ENCODE measurements at regions not wholly inside any gene's neighbourhood (a gene's known extent, or its start where the extent isn't known, plus 50 kb on each side); places are given as distances from the start of the nearest gene placed in this dataset.
A peak's percentile ranks its signal among the peaks of the same experiment; 100 is the strongest.
"Not testable (repeated sequence)": the region's sequence is repeated elsewhere in the genome, so short reads cannot be mapped to it uniquely, and the experiment has no call there.

GRCh38 chr5:56731473-56731872 is 83.9 kb upstream of the MAP3K1 start:
- not testable (repeated sequence) for DNase-seq

DNA sequence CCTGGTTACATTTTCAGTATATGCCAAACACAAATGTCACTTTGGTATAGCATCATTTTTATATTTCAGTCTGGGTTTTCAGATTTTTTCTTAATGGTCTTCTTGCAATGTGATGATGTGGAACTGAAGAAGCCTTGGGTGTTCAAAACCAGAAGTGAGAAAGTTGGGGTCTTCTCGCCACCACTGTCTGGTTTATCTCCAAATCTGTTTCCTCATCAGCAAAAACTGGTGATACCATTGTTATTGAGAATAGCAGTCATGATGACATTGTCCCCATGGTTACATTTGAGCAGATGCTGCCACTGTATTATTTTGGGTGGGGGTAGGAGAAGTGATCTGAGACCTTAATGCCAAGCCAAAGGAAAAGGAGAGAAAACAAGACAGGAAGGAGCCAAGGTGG is 85.9 kb upstream of the MAP3K1 start:
- peak; percentile 15 for DNase-seq

GRCh38 chr5:56725711-56726411 is 89.5 kb upstream of the MAP3K1 start:
- no peak for DNase-seq

DNA sequence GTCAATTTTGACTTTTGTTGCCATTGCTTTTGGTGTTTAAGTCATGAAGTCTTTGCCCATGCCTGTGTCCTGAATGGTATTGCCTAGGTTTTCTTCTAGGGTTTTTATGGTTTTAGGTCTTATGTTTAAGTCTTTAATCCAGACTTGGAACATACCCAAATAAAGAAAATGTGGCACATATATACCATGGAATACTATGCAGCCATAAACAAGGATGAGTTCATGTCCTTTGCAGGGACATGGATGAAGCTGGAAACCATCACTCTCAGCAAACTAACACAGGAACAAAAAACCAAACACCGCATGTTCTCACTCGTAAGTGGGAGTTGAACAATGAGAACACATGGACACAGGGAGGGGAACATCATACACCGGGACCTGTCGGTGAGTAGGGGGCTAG is 90.5 kb upstream of the MAP3K1 start:
- not testable (repeated sequence) for DNase-seq

- no peak for DNase-seq
These were observed 93.0 kb upstream of the MAP3K1 start for GRCh38 chr5:56722317-56722716.

GRCh38 chr5:56717253-56717987 is 97.9 kb upstream of the MAP3K1 start:
- no peak for DNase-seq

DNA sequence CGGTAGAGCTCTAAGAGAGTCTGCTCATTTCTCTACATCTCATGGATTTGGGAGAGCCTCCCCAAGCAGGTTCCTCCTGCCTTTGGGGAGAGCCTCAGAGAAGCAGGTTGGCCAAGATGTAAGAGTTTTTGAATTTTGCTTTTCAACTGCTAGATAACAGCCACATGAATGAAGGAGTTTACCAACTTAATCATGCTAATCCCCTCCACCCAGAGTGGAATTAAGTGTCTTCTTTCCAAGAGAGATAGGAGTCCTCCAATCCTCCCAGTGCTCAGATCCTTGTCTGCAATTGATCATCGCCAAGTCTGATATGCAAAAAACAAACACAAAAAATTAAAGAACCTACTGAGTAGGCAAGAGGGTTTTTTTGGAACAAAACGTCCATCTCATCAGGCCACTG is 99.4 kb upstream of the MAP3K1 start:
- no peak for DNase-seq

- no peak for DNase-seq
These were observed 102.3 kb upstream of the MAP3K1 start for GRCh38 chr5:56712895-56713591.

- peak; percentile 34 for DNase-seq
These were observed 104.3 kb upstream of the MAP3K1 start for GRCh38 chr5:56710826-56711590.

GRCh38 chr5:56706504-56706903 is 108.8 kb upstream of the MAP3K1 start:
- no peak for DNase-seq

GRCh38 chr5:56705217-56705616 is 110.1 kb upstream of the MAP3K1 start:
- no peak for DNase-seq

DNA sequence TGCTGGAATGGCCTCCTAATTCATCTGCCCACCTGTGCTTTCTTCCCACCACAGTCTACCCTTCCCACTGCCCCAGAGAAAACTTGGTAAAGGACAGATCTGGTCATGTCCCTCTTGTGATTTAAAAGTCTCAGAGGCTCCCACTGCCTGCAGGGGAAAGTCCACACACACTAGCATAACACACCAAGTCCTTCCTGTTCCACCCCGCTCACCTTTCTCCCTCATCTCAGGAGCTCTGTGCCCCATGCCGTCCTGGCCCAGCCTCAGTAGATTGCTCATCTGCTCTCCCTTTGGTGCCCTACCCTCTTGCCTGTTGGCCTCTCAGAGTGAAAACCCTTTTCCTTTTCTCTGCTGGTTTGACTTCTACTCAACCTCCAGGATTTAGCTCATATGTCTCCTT is 111.4 kb upstream of the MAP3K1 start:
- DNase-seq = no peak

GRCh38 chr5:56700711-56701110 is 114.6 kb upstream of the MAP3K1 start:
- DNase-seq = peak; percentile 28

GRCh38 chr5:56699538-56699937 is 115.8 kb upstream of the MAP3K1 start:
- DNase-seq = no peak

GRCh38 chr5:56698463-56699381 is 116.6 kb upstream of the MAP3K1 start:
- DNase-seq = peak; percentile 21

- DNase-seq = peak; percentile 54
These were observed 118.4 kb upstream of the MAP3K1 start for GRCh38 chr5:56696900-56697299.

- peak; percentile 18 for DNase-seq
These were observed 122.1 kb upstream of the MAP3K1 start for GRCh38 chr5:56693220-56693579.

DNA sequence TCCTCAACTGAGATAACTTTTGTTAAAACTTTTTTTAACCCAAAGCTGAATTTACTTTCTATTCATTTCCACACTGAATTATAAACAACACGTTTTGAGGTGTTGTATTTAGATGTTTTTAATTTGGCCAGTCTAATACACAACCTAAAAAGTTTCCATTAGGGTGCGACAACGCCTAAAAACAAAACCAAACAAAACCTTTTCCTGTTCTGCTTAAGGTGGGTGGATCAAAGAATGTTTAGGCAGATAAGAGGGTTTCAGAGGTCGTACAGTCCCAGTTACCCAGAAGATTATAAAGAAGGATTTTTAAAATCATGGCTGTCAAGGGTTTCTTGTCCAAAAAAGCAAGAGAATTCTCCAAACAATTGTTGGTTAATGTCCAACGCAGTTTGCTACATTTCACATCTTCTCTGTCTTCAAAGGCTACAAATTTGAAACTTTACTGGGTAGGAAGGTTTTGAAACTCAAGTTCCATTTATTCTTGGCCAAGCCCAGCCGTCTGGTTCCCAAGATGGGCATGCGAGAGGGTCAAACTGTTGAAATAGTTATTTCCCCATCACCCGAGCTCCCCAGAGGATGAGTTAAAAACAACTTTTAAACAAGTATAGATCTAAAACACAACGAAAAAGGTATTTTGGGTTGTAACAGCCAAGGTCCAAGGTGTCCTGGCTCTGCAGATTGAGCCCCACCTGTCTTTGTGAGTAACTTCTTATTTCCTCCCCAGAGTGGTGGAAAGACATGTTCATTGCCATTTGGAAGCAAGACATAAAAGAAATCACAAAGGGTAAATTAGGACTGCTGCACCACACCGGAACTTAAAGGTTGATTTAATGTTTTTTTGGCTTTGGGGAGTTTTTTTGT is 122.8 kb upstream of the MAP3K1 start:
- peak; percentile 47 for DNase-seq

- DNase-seq = no peak
These were observed 126.9 kb upstream of the MAP3K1 start for GRCh38 chr5:56688402-56688801.

DNA sequence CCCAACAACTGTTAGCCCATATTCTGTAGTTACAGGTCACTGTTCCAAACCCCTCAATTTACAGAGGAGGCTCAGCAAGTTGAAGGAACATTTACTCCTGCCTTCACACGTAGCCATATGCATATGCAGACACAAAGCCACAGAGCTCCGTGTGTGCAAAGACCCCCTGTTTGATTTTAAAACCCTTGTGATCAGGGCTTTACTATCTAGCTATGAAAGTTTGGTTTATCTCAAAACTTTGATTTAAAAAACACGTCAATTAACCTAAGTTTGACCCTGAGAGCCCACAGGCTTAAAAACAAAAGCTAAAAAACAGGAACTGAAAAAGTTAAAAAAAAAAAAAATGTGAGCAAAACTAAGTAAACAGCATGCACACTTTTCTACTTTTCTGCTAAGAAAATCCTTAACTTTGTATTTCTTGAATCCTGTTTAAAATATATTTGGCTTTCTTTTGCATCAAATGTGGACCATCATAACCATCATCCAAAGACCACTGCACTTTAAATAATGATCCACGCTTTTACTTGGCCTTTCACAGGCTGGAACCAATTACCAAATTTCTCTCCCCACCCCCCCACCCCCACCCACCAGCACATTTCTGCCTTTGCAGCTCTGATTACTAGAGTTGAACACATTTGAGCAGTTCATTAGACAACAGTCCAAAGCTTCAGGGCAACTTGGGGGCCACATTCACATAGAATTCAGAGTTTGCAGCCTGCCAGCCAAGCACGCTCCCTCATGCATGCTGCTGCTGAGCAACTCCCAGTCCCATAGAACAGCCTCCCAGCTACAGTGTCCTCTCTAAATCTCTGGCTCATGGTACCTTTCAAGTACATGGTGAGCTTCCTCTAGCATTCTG is 128.8 kb upstream of the MAP3K1 start:
- peak; percentile 21 for DNase-seq

All from CD4-positive, alpha-beta T cell treated with Interleukin-10 for 1 hour (primary cell).